ENCODE measurements at regions not wholly inside any gene's neighbourhood (a gene's known extent, or its start where the extent isn't known, plus 50 kb on each side); places are given as distances from the start of the nearest gene placed in this dataset.

- TF ChIP-seq CTCF (IDR thresholded peaks at IDR 0.05) (no peak), TCF7L2 (IDR thresholded peaks at IDR 0.05; ENCODE audit: low read depth, low read length) (no peak), POLR2AphosphoS5 (IDR thresholded peaks at IDR 0.05; ENCODE audit: low read depth, low read length) (no peak)
- TF ChIP-seq, protein P1, sequence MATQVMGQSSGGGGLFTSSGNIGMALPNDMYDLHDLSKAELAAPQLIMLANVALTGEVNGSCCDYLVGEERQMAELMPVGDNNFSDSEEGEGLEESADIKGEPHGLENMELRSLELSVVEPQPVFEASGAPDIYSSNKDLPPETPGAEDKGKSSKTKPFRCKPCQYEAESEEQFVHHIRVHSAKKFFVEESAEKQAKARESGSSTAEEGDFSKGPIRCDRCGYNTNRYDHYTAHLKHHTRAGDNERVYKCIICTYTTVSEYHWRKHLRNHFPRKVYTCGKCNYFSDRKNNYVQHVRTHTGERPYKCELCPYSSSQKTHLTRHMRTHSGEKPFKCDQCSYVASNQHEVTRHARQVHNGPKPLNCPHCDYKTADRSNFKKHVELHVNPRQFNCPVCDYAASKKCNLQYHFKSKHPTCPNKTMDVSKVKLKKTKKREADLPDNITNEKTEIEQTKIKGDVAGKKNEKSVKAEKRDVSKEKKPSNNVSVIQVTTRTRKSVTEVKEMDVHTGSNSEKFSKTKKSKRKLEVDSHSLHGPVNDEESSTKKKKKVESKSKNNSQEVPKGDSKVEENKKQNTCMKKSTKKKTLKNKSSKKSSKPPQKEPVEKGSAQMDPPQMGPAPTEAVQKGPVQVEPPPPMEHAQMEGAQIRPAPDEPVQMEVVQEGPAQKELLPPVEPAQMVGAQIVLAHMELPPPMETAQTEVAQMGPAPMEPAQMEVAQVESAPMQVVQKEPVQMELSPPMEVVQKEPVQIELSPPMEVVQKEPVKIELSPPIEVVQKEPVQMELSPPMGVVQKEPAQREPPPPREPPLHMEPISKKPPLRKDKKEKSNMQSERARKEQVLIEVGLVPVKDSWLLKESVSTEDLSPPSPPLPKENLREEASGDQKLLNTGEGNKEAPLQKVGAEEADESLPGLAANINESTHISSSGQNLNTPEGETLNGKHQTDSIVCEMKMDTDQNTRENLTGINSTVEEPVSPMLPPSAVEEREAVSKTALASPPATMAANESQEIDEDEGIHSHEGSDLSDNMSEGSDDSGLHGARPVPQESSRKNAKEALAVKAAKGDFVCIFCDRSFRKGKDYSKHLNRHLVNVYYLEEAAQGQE (IDR thresholded peaks at IDR 0.05; ENCODE audit: insufficient read depth in 1 of 2, low read depth in 2 of 2, low read length in 1 of 2): no peak
These were observed 238.4 kb upstream of the FAT3 start for GRCh38 chr11:91986218-91986617.
